Body of pancreas (tissue), 4 donors: ENCODE measurements at regions not wholly inside any gene's neighbourhood (a gene's known extent, or its start where the extent isn't known, plus 50 kb on each side); places are given as distances from the start of the nearest gene placed in this dataset.

Experiments used
- ATAC-seq: fragments of 150-250 bp; one replicate; pipeline ENCODE4 v1.9.1; 2016
- DNase-seq, 4 donors: peaks; one replicate each; pipeline ENCODE4 v3.0.0-alpha.2; 2019
- H3K27ac ChIP-seq, 4 donors: fragments of 200-600 bp; sonication (generic); 1 replicate in 3 of 4; 2 replicates in 1 of 4; pipeline versions ENCODE4 v1.5.1 to v1.6.1; 2016 to 2019; ENCODE audit warnings: mild to moderate bottlenecking in 1 of 4, mixed read lengths in 1 of 4, moderate library complexity in 1 of 4
- H3K27me3 ChIP-seq, 2 donors: fragments of 200-600 bp; sonication (generic); one replicate each; pipeline ENCODE4 v1.6.0; 2016; ENCODE audit warnings: mild to moderate bottlenecking in 1 of 2
- H3K36me3 ChIP-seq, 2 donors: fragments of 200-600 bp; sonication (generic); replicated peaks in 1 of 2; 2 replicates each; pipeline ENCODE4 v1.5.1; 2016; ENCODE audit warnings: low read depth in 2 of 2; ENCODE audit not compliant: insufficient read depth in 1 of 2
- H3K4me1 ChIP-seq: fragments of 200-600 bp; sonication (generic); one replicate; pipeline ENCODE4 v1.6.0; 2016
- H3K4me3 ChIP-seq, 2 donors: fragments of 200-600 bp; sonication (generic); 1 replicate in 1 of 2; 2 replicates in 1 of 2; pipeline ENCODE4 v1.5.1; 2016 to 2019
- H3K9me3 ChIP-seq, 3 donors: fragments of 200-600 bp; sonication (generic); 1 replicate in 2 of 3; 2 replicates in 1 of 3; pipeline ENCODE4 v1.5.1; 2016
- POLR2A ChIP-seq, 3 donors: fragments of 450-650 bp; IDR thresholded peaks; one replicate each; pipeline ENCODE4 v1.6.1; 2016; ENCODE audit warnings: antibody characterized with exemption in 3 of 3, mild to moderate bottlenecking in 2 of 3
- WGBS, 2 donors: methylation state at CpG; one replicate each; pipeline ENCODE4 v1.1.5; 2017; 5-methylcytosine and 5-hydroxymethylcytosine counted together
- intact Hi-C: fragments of 100-400 bp; cut with DNase I; formaldehyde crosslinking; loops from one replicate; pipeline ENCODE4 v1.15.1; 2023
- TF ChIP-seq, protein P1 (sequence below), 7 experiments: fragments of 450-650 bp in 4 of 7; fragments of 200-600 bp in 3 of 7; sonication (generic) in 3 of 7; IDR thresholded peaks; one replicate each; pipeline ENCODE4 v1.5.1; 2016 to 2019; ENCODE audit warnings: antibody characterized with exemption in 7 of 7

DNA sequence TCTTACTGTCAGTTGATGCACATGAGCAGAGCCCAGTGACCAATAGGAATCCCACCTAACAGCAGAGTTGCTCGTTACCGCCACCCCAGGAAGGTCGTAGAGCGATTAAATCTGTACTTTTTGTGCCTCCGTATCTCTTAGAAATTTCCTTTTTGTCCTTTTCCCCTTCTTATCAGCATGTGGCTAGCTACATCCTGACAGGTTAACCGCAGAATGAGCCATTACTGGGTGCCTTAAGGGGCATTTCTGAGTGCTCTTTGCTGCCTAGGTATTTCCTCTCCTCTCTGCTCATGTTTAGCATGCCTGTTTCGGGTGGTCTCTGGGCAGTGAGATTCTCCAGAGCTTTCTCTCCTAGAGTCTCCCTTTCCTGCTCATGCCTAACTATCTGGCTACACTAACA lies 530.5 kb downstream of the FAM133A start:
- intact Hi-C loops = no loop called here
- 69 to 89% methylated on average over 6 to 7 of the region's 7 CpGs for WGBS, 2 donors

DNA sequence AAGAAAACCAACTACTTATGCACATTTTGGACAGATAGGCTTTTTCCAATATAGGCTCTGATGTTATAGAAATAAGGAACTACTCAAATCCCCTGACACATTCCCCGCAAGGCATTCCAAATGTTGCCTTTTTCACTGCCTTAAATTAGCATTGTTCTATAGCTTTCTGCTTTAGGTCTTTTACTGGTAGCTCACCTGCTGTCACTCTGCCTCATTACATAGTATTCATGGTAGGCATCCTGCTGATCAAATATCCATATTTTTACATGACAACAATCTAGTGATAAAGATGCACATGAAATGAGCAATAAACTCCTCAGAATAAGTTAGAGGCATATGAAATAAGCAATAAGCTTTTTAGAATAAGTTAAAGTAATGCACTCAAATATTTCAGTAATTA lies 542.7 kb downstream of the FAM133A start:
- no peaks in the 10 kb centered on the region for H3K9me3 ChIP-seq
- ATAC-seq (no peak), DNase-seq (no peak)
- no peak overlapping the region for H3K4me3 ChIP-seq
- intact Hi-C loops = no loop called here
- no peaks in the 10 kb centered on the region for H3K36me3 ChIP-seq
- H3K27ac ChIP-seq = no peak overlapping the region
- TF ChIP-seq, protein P1, sequence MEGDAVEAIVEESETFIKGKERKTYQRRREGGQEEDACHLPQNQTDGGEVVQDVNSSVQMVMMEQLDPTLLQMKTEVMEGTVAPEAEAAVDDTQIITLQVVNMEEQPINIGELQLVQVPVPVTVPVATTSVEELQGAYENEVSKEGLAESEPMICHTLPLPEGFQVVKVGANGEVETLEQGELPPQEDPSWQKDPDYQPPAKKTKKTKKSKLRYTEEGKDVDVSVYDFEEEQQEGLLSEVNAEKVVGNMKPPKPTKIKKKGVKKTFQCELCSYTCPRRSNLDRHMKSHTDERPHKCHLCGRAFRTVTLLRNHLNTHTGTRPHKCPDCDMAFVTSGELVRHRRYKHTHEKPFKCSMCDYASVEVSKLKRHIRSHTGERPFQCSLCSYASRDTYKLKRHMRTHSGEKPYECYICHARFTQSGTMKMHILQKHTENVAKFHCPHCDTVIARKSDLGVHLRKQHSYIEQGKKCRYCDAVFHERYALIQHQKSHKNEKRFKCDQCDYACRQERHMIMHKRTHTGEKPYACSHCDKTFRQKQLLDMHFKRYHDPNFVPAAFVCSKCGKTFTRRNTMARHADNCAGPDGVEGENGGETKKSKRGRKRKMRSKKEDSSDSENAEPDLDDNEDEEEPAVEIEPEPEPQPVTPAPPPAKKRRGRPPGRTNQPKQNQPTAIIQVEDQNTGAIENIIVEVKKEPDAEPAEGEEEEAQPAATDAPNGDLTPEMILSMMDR (IDR thresholded peaks at IDR 0.05) = no peak
- no peak for TF ChIP-seq POLR2A (IDR thresholded peaks at IDR 0.05)
- H3K27me3 ChIP-seq = no peaks in the 10 kb centered on the region
- WGBS, 2 donors = 80 to 87% methylated on average over 1 of the region's 1 CpG
- H3K4me1 ChIP-seq = no peaks in the 10 kb centered on the region

More for the DNA sequence above, 530.5 kb downstream of the FAM133A start:
- ATAC-seq (no peak), DNase-seq (no peak)
- Histone ChIP-seq H3K36me3 (no peaks in the 10 kb centered on the region), H3K4me1 (no peaks in the 10 kb centered on the region), H3K9me3 (no peaks in the 10 kb centered on the region), H3K27ac (no peak overlapping the region), H3K4me3 (no peak overlapping the region), H3K27me3 (no peaks in the 10 kb centered on the region)
- TF ChIP-seq POLR2A (IDR thresholded peaks at IDR 0.05) = no peak
- TF ChIP-seq, protein P1 (IDR thresholded peaks at IDR 0.05) = no peak

DNA sequence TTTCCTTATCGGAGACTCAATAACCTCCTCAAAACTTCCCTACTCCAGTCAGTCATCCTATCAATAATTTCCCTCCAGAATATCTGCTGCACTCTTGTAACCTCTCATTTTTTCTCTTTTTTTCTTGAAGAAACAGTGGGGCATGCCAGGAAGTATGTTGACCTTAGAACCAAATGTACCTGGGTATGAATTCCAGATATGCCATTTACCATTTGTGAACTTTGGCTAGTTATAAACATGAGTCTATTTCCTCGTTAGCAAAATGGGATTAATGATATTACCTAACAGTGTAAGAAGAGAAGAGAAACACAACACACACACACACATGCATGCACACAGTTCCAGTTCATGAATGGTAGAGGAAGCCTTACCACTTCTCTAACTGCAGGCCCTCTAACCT lies 578.2 kb downstream of the FAM133A start:
- intact Hi-C loops = no loop called here
- peak in 1 of 4 donors; percentile 17 for DNase-seq
- no peaks in the 10 kb centered on the region for H3K27me3 ChIP-seq
- WGBS, 2 donors = 23 to 24% methylated on average over 2 of the region's 2 CpGs
- H3K4me3 ChIP-seq = no peak overlapping the region
- peak; percentile 88 for ATAC-seq
- no peaks in the 10 kb centered on the region for H3K36me3 ChIP-seq
- H3K27ac ChIP-seq = peak overlapping the region in 1 of 4 donors; percentile 19
- no peaks in the 10 kb centered on the region for H3K9me3 ChIP-seq
- no peaks in the 10 kb centered on the region for H3K4me1 ChIP-seq
- TF ChIP-seq, protein P1 (IDR thresholded peaks at IDR 0.05) = no peak
- no peak for TF ChIP-seq POLR2A (IDR thresholded peaks at IDR 0.05)

DNA sequence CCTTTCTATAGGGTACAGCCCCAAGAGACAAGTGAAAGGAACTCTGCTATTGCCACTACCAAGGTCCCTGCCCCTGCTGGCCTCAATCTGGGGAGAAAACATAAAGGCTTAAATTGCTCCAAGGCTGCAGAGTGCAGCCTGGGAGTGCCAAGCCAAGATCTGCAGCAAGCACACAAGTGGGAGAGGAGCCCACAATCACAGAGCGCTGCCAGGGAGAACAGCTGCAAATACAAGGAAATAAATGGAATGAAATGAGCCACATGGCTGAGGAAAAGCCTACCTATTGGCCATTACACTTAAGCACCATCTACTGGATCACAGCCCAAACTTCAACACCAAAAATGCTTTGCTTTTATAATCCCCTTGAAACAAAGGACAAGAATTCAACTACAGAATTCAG lies 582.4 kb downstream of the FAM133A start:
- no peak overlapping the region for H3K27ac ChIP-seq
- H3K9me3 ChIP-seq = no peaks in the 10 kb centered on the region
- no peaks in the 10 kb centered on the region for H3K27me3 ChIP-seq
- no peak overlapping the region for H3K4me3 ChIP-seq
- peak in 3 of 4 donors; percentile 14 to 57 (median 21) for DNase-seq
- intact Hi-C loops = no loop called here
- TF ChIP-seq, protein P1 (IDR thresholded peaks at IDR 0.05) = no peak
- TF ChIP-seq POLR2A (IDR thresholded peaks at IDR 0.05) = no peak
- WGBS, 2 donors = 60 to 63% methylated on average over 1 of the region's 1 CpG
- no peak for ATAC-seq
- H3K36me3 ChIP-seq = no peaks in the 10 kb centered on the region
- no peaks in the 10 kb centered on the region for H3K4me1 ChIP-seq

DNA sequence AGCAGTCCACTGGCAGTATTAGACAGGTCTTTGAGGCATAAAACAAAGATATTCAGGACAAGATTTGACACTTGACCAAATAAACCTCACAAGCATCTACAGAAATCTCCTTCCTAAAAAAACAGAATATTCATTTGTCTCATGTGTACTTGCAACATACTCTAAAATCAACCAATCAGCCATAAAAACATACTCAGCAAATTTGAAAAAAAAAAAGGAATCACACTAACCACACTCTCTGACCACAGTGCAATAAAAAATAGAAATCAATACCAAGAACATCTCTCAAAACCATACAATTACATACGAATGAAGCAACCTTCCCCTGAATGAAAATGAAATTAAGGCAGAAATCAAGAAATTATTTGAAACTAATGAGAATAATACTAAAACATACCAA lies 591.3 kb downstream of the FAM133A start:
- Histone ChIP-seq H3K4me1 (no peaks in the 10 kb centered on the region), H3K27me3 (no peaks in the 10 kb centered on the region), H3K4me3 (no peak overlapping the region), H3K27ac (no peak overlapping the region), H3K9me3 (no peaks in the 10 kb centered on the region), H3K36me3 (no peaks in the 10 kb centered on the region)
- 55 to 58% methylated on average over 1 of the region's 1 CpG for WGBS, 2 donors
- intact Hi-C loops = no loop called here
- no peak for TF ChIP-seq POLR2A (IDR thresholded peaks at IDR 0.05)
- TF ChIP-seq, protein P1 (IDR thresholded peaks at IDR 0.05) = no peak
- no peak for DNase-seq
- ATAC-seq = no peak
